ELR (cell line): ENCODE measurements at regions not wholly inside any gene's neighbourhood (a gene's known extent, or its start where the extent isn't known, plus 50 kb on each side); places are given as distances from the start of the nearest gene placed in this dataset.
"Not testable (repeated sequence)": the region's sequence is repeated elsewhere in the genome, so short reads cannot be mapped to it uniquely, and the experiment has no call there.

Experiments
- DNase-seq: peaks from one replicate; pipeline ENCODE4 v3.0.0-alpha.2; 2015; ENCODE audit warnings: low read depth

DNA sequence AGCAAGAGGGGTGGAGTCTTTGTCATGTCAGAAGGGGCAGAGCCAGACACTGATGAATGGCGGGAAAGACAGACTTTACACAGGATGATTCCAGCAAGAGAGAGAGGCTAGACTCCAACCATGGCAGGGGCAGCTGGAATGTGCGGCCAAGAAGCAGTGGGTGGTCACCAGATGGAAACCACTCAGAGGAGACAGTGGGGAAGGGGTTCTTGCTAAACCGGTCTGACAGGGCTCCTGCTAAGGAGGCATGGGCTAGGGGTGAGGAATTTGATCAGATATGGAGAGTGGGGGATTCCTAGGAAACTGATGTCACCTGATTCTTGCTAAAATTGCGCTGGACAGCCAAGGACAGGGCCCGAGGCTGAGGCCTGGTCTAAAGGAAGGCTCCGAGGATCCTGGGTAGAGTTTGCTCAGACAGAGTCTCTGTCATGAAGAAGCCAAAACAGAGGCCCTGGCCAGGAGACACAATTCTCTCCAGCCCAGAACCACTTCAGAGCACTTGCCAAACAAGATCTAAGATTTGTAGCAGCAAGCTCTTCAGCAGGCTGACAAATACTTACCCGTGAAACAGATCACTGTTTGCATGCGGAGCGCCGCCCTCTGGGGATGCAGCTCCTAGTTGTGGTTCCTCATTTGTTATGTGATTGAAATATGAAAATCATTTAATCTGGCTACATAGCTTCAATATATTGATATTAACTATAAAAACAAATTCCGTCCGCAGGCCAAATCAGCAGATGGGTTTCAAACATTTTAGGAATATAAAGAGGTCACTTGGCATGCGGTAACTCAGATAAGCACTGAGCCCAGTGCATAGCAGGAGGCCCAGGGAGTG lies 377.0 kb downstream of the TCERG1L start:
- no peak for DNase-seq

DNA sequence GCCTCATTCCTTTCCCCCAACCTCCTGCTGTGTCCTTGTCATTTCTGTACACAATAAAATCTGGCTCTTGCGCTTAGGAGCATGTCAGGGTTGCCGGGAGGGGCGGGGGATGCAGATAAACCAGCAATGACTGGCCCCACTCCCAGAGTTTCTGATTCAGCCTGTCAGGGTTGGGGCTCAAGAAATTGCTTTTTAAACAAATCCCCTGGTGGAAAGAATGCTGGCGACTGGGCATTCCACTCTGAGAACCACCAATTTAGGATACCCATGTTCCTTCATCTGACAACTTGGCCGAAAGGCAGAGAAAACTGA lies 376.4 kb downstream of the TCERG1L start:
- DNase-seq, result no peak

DNA sequence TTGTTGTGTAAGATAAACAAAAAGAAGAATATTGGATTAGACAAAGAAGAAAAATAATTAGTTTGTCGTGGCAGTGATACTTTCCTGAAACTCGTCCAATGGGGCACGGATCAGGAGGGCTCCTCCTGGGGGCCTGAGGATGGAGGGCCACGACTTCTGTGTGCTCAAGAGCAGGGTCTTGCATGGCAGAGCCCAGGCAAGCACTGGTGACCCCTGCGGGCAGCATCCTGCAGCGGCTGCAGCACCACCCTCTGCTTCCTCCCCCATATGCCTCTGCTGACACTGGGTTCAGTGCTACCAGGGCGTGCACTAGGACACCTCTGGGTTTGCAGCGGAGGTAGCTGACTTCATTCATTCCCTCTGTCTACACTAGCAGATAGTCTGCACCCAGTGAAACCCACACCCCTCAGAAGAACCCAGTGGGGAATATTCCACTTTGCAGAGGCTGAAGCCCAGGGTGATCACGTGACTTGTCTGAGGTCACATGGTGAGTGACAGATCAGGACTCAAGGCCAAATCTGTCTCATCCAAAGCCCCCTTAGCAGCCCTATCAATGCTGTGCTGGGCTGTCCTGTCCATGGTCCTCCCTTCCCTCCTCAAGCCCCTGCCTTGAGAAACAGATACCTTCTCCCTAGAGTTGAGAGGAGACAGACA lies 375.5 kb downstream of the TCERG1L start:
- no peak for DNase-seq

DNA sequence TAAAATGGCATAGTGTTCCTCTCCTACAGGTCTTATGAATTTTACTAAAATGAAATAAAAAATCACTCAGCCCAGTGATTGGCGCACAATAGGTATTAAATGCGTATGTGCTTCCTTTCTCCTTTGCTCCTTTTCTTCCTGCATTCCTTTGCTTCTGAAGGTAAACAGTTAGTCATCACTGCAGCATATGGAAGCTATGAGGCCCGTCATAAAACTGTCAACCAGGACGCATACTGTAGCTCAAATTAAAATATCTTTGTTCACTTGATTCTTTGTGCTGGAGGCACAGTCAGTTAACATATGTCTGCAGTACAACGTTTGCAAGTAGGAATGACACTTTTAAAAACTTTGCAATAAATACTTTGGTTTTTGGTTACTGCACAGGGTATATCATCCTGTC lies 374.7 kb downstream of the TCERG1L start:
- DNase-seq, result no peak

DNA sequence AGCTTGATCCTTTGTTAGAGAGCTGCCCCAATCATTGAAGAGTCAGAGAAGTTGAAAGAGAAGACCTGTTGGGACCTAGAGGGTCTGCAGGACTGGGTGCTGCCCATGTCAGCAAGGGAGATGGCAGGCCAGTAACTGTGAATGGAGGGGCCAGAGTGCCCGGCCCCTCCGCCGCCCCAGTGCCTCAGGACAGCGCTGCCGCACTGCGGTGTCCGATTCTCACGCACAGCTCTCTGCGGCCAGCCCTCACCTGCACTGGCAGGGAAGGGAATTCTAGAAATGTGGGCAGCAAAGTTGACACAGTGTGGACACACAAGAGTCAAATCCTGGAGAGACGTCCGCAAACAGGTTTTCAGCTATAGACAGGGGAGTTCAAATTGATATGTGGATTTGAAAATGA lies 373.5 kb downstream of the TCERG1L start:
- no peak for DNase-seq

DNA sequence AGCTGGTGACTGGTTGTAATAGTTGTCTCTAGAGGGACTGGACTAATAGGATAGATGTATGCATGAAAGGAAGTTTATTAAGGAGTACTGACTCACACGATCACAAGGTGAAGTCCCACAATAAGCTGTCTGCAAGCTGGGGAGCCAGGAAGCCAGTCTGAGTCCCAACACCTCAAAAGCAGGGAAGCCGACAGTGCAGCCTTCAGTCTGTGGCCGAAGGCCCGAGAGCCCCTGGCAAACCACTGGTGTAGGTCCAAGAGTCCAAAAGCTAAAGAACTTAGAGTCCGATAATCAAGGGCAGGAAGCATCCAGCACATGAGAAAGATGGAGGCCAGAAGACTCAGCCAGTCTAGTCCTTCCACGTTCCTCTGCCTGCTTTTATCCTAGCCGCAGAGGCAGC lies 372.6 kb downstream of the TCERG1L start:
- not testable (repeated sequence) for DNase-seq

DNA sequence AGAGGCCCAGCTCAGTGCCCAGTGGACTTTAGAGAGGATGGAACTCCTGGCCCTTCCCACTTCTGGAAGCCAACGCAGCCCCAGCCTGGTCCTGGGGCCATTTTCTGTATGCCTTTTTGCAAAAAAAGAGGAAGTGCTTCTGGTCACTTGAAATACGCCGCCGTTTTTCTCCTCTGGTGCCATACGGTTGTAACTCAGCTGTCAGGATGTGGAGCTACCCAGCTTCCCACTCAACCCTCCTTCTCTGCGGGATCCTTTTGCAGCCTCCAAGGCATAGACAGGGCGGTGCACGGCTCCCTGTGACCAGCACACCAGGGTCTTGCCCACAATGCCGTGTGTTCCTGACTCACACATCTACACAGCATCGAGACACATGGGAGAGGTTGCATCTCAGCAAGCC lies 369.6 kb downstream of the TCERG1L start:
- DNase-seq, result no peak

DNA sequence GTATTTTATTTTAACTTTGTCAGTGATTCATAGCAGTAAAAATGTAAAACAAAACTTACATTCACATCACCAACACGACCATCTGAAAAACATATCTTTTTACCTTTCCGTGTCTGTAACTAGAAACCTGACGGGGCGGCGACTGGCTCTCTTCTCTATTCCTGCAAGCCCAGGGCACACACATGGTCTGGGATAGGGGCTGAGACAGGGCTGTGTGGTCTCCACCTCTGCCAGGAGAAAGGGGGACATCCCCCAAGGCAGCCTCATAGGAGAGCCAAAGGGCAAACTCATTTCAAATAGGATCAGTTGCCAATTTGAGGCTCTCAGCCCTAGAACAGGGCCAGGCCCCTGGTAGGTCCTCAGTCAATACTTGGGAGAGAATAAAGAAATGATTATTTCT lies 359.4 kb downstream of the TCERG1L start:
- no peak for DNase-seq

DNA sequence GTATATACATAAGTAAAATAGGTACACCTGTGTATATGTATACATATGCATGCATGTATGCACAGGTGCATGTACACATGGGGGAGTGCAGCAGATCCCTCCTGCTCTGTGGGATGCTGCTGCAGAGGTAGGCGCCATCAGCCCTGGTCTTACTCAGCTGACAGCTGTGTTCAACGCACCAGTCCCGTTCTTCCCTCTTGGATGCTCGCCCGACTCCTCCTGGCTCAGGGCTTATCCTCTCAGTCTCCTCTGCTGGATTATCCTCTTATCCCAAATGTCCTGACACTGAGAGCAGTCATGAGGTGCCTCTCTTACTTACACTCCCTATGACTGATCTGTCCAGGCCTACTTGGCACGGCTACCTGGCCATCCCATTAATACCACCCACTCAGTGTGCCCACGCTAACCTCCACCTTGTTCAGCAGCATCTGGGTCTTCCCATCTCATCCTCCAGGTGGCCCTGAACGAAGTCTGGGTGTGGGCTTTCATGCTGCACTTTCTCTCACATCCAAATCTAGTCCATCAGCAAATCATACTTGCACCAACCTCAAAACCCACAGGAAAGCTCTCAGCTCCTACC lies 357.1 kb downstream of the TCERG1L start:
- no peak for DNase-seq

DNA sequence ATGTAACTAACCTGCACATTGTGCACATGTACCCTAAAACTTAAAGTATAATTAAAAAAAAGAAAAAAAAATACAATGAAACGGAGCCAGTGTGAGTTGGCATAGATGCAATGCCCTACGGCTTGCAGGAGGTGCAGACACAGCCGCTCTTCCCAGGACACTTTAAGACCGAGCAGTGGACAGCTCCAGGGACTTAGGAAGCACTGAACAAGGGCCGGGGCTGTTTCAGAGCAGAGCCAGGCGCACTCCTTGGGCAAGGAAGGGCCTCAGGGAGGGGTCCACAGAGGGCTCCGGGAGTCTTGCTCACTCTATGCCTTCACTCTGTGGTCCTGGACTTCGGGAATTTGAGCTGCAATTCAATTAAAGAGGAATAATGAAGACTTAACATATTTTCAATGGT lies 355.3 kb downstream of the TCERG1L start:
- no peak for DNase-seq

DNA sequence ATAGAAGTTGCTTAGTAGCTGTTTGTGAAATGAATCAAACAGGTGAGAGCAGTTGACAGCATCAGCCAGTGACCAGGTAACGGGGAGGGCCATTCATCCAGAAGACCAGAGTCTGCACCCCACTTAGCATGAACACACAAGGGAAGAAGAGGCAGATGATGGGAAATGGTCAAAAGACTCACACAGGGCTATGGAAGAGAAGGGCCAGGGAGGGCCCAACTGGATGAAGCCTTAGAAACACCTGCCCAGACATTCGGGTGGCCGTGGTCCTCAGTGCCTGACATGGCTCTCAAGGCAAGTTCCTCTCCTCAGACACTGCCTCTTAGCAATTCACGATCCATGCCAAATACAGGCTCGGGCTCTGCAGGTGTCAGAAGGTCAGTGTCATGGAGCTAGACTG lies 354.1 kb downstream of the TCERG1L start:
- no peak for DNase-seq

DNA sequence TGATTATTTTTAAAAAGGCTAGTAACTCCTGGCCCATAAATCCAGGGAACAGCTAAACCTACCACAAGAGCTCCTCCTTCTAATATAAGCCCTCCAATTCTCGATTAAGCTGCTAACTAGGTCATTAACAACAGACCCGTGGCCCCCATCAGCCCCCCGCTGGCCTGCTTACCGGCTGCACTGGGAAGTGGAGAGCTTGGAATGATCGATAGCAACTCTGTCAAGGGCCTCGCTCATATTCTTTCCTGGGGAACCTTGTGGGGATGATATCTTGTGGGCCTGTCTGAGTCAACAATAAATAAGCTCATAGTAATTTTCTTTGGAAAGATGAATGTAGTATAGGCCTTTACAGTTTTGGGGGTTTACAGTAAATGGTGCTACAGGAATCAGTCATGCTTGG lies 353.5 kb downstream of the TCERG1L start:
- DNase-seq, result no peak

DNA sequence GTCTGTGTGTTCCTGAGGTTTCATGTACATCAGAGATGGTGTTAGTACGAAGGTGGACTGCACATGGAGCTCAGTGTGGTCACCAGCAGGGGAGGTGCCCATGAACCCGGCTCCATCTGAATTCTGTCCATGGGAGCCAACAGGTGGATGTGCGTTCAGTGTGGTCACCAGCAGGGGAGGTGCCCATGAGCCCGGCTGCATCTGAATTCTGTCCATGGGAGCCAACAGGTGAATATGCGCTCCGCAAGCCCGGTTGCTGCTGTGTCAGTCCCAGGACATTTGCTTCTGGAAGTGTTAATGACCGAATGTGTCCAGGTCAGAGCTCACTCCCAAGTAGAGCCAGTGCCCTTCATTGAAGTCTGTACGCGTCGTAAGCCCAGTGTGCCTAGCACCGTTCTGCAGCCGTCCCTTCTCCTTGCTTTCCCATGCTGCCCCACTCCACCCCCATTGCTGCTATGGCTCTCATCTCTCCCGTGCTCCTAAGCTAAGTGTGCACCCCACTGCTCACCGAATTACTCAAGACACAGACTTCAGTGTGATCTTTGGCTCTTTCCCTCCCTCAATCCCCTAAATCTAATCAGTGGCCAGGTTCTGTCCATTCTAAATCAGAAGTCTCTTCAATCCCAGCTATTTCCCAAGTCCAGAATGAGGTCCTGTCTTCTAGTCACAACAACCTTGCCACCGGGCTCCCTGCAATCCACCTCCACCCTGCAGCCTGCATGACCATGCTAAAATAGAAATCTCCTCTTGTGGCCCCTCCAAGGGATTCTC lies 352.4 kb downstream of the TCERG1L start:
- no peak for DNase-seq

DNA sequence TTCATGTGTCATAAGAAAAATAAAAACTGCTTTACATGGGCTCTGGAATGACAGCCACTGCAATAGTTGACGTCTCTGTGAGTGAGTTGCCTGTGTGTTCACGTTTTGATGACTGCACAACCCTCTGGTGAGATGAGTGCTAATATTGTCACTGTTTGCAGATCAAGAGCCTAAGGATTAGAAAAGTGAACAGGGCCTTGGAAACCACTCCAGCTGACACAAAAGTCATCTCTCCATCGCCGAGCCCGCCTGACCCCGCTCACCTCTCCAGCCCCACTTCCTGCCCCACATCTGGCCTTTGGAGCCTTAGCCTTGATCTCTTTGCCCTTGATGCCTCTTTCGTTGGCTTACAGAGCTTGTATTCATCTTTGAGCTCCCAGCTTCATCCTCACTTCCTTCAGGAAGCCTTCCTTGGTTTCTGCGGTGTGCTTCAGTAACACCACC lies 351.7 kb downstream of the TCERG1L start:
- DNase-seq, result no peak

DNA sequence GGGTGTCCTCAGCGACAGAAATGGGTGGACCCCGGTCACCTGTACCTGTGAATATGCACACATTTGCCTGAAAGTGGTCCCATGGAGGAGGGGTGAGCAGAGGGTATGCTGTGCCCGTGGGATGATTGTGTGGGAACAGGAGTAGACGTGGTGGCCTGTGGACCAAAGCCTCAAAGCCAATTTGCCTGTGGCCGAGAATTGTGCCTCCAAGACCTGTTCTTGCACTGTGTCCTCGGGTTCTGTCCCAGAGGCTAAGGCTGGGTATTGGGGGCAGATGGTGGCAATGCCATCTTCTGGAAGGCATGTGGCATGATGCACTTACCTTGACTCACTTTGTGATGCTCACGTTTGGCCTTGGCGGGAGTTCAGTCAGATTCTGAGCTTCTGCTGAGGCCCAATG lies 351.0 kb downstream of the TCERG1L start:
- DNase-seq, result no peak

DNA sequence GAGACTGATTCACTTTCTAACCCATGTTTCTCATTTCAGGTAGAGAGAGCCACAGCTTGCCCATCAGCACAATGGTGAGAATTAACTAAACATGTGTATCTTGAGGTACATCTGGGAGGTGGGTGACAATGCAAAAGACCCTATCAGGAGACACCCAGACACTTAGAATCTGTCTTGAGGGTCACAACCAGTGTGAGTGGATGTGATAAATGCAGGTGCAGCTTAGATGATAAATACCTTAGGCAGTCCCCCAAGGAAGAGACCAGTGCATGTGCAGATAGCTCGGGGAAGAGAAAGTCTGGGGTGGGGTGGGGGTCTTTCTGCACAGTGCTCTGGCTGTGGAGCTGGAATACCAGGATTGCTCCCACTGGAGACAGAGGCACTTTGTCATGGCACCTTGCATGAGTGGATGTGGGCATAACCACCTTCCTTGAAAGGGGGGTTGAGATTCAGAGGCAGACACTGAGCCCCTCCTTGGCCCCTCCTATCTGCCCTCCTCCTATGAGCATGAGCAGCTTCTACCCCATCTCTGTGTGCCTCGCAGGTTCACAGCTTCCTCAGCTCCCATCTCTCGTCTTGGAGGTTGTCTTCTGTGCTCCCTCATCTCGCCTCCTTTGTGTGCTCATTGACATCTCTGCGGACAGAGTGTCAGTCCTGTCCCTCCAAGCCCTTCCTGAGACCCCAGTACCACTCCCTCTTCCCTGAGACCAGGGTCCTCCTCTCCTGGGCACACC lies 349.8 kb downstream of the TCERG1L start:
- DNase-seq, result no peak

DNA sequence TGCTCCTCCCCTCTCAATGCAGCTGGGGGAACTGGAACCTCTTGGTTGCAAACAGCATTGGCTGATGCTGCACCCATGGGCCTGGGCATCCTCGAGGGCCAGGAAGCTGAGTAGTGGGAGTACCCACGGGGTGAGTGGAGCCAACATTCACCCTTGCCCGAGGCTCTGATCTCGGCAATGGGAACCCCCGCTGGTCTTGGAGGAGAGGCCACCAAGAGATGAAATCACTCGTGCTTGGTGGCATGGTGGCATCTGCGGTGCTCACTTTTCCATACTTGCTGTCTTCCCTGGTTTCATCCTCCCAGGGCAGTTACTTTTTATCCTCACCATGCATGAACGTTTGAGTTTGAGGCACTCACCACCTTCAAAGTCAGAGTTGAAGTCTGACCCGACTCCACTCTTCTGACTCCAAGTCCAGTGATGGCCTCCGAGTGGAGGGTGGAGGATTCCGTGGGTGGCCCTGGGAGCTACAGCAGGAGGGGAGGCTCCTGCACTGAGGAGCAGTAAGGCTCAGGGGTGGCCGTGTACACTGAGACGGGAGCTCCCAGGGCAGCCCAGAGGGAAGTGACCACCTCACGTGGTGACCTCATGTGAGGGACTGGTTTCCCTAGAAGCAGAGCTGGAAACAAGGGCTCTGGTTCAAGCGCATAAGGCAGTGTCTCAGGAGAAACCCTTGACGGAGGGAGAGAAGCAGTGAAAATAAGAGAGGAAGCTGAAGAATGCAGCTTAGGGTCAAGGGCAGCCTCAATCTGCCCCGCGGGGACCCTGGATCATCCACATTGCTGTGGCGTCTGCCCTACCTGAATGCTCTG lies 349.1 kb downstream of the TCERG1L start:
- DNase-seq, result no peak

DNA sequence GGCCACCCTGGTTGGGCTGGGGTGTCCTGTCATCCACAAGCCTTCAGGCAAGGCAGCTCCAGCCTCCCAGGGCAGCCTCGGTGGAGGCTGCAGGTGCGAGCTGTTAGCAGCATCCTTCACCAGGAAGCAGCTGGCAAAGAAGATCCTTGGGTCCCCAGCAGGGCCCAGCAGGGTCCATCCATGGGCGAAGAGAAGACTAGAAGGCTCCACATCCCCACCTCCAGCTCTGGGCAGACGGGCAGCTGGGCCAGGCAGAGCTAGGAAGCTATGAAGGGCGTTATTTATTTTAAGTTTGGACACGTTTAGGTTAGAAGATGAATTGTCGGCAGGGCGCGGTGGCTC lies 348.5 kb downstream of the TCERG1L start:
- DNase-seq, result no peak

DNA sequence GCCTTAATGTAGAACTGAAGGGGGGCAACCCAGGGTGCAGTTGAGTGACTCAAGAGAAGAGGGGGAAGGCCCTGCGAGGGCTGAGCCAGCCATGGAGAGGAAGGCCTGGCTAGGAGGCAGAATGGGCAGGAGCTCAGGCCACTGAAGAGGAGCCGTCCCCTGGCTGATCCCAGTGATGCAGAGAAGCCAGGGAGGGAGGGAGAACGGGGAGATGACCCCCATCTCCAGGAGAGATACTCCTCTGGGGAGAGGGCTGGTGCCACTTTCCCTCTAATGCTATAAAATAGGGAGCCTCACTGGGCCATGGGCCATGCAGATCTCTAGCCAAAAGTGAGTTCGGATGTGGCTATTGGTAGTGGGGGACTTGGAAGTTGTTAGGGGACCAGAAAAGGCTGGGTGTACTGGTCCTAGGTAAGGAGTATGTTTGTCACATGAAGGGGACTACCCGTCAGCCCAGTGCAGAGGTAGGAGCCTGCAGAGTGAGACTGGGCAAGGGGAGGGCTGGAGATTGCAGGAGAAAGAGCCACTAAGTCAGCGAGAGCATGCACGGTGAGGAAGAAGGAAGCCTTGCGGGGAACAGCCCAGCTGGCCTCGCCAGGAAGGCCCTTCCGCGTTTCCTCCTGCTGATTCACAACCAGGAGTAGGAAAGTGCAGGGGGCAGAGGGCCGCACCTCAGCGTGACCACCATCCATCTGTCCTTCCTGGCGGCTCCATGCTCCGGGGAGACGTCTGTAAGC lies 347.6 kb downstream of the TCERG1L start:
- no peak for DNase-seq

DNA sequence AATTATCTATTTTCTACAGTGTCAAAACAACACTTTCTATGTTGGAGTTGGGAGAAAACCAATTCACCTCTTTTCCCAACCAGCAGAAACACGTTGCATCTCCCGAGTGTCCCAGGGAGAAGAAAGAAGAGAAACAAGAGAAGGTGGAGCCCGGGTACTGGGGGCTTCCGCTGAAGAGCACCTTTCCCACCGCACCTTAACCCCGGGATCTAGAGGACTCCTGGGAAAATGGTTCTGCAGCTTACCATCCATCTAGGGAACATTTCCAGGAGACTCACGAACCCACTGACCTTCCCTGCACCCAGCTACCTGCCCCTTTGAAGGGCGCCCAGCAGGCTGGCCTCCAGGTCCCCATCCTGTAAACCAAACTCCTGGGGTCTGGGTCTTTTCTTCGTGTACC lies 346.8 kb downstream of the TCERG1L start:
- no peak for DNase-seq

DNA sequence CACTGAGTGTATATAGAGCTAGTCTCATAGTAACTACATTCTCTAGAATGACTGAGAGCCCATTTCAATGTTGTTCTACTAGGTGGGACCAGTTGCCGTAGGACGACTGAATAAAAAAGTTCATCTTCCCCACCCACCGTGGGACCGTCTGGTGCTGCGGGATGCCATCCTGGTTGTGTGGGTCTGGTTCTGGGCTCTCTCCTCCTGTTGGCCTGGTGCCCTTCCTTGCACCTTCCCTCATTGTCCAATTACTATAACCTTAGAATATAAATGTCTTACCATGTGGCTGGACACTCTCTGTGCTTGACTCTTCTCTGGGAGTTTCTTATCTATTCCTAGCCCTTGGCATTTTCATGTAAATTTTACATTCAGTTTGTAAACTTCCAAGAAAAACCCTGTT lies 344.4 kb downstream of the TCERG1L start:
- DNase-seq, result no peak
